ENCODE measurements at regions not wholly inside any gene's neighbourhood (a gene's known extent, or its start where the extent isn't known, plus 50 kb on each side); places are given as distances from the start of the nearest gene placed in this dataset.

DNA sequence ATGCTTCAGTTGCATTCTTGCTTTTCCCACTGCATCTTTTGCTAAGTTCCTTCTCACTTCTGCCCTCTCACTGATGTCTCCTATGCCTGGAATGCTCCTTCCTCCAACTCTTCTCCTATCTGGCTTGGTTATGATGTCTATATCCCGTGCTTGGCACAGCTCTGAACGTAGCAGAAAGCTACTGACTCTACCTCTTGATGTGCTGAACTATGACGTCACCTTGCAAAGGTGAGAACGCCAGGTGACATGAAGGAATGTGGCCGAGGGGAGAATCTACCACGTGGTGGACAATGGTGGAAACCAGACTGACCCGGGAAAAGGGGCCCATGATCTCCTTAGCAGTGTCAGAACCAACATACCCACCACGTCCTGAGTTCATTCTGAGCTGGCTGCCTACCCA lies 209.7 kb downstream of the SH3BP4 start:
- TF ChIP-seq POLR2A (IDR thresholded peaks at IDR 0.05; ENCODE audit: low read depth, low read length) (no peak), POLR2AphosphoS5 (IDR thresholded peaks at IDR 0.05; ENCODE audit: low read depth, low read length) (no peak), TAF1 (IDR thresholded peaks at IDR 0.05; ENCODE audit: borderline replicate concordance, low read depth, low read length) (no peak)
